ENCODE measurements at regions not wholly inside any gene's neighbourhood (a gene's known extent, or its start where the extent isn't known, plus 50 kb on each side); places are given as distances from the start of the nearest gene placed in this dataset.
"Not testable (repeated sequence)": the region's sequence is repeated elsewhere in the genome, so short reads cannot be mapped to it uniquely, and the experiment has no call there.

- DNase-seq: no peak
These were observed 185.6 kb downstream of the INSC start for GRCh38 chr11:15300341-15300740.

- DNase-seq: no peak
These were observed 192.9 kb downstream of the INSC start for GRCh38 chr11:15307619-15308024.

DNA sequence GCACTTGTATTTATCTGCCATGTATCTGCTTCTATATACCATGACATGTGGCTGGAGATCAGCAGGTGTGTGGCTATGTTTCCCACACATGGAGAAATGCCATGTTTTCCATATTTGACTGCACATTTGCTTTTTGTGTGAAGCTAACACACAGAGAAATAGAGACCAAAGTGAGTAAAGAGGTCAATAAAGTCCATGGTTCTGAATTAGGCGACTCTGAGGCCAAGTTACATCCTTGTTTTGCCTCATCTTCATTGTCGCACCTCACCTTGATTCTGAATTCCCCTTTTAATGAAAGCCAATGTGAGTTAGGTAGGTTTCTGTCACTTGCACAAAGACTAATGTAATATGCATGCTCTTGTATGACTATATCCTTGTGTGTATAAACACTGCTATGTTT is 194.1 kb downstream of the INSC start:
- no peak for DNase-seq

DNA sequence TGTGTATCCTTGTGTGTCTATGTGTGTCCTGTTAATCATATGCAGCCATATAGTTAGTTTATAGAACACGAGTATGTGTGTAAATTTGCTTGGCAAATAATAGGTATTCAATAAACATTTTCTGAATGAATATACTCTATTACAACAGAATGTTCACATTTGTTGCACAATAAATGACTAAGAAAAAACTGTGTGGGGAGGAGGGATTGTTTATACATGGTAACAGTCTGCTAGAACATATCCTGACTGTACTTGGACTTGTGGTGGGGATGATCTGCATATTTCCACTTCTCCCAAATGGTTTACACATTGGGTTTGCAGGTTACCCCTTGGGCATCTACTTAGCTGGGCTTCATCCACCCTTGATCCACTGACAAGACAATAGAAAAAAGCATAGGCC is 194.6 kb downstream of the INSC start:
- DNase-seq: no peak

DNA sequence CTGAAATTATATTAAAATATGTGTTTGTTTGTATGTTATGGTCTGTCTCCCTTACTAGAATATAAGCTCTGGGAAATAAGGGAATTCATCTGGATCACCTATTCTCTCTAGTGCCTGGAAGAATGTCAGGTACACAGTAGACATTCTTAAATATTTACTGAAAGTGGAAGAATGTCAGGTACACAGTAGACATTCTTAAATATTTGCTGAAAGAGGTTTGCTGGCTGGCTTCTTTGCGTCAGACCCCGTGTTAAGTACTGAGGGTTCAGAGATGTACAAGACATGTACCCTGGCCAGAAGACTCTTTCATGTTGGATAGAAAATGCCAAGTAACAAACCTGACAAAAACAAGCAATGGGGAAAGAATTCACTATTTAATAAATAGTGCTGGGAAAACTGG is 199.1 kb downstream of the INSC start:
- DNase-seq: no peak

GRCh38 chr11:15318814-15319213 is 204.1 kb downstream of the INSC start:
- DNase-seq: no peak

- no peak for DNase-seq
These were observed 211.8 kb downstream of the INSC start for GRCh38 chr11:15326520-15326919.

DNA sequence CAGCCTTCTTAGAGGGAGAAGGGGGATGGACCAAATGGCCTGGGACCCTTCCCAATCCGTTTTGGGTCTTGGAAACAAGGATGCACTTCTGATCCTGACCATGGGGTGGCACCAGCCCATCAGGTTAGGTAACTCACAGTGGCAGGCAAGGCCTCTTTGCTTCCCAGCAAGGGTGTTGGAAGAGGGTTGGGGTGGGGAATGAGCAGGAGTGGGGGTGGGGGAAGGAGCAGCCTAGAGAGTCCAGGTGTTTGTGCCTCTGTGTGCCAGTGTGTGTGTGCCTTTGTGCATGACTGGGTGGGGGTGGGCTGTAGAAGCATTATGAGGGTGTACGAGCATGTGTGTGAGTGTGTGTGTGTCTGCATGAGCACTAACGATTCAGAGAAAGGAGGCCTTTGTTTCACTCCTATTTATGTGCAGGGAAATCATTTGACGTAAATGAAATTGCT is 213.1 kb downstream of the INSC start:
- DNase-seq: no peak

DNA sequence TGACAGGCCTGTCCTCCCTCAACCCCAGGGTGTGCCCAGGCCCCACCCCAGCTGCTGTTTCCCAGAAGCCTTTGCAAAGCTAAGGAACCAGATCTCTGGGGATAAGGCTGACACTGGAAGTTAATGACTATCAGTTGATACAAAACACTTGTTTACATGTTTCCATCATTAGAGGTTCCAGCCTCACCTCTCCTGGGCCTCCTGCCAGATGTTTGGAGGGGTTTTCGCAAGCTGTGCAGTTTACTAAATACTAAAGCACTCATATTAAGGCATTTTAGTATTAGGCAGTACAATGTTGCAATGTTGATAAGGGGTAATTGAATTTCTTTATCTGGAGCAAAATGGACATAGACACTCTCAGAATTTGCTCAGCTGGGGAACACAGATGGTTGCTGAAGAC is 218.7 kb downstream of the INSC start:
- no peak for DNase-seq

GRCh38 chr11:15334766-15335165 is 220.0 kb downstream of the INSC start:
- DNase-seq: no peak

- no peak for DNase-seq
These were observed 221.3 kb downstream of the INSC start for GRCh38 chr11:15336021-15336420.

DNA sequence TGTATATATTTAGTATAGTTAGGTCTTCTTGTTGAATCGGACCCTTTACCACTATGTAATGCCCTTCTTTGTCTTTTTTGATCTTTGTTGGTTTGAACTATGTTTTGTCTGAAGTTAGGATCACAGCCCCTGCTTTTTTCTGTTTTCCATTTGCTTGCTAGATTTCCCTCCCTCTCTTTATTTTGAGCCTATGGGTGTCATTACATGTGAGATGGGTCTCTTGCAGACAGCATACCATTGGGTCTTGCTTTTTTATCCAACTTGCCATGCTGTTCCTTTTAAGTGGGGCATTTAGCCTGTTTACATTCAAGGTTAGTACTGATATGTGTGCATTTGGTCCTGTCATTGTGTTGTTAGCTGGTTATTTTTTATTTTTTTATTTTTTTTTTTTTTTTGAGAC is 224.6 kb downstream of the INSC start:
- no peak for DNase-seq

DNA sequence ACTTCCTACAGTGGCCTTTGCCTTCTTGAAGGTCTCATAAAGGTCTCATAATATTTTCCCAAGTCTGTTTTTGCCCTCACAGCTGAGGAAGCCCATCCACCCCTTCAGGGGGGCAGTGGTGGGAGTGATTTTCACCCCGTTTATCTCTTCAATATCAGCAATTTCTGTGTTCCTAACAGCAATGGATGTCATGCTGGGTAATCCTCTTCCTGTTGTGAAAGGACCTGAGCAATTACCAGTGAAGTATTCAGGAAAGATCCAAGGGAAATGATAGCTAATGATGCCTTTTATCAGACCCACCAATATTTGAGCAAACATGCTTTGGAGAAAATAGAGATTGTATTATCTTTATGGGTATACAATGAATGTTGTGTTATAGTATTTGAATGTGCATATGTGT is 226.9 kb downstream of the INSC start:
- no peak for DNase-seq

DNA sequence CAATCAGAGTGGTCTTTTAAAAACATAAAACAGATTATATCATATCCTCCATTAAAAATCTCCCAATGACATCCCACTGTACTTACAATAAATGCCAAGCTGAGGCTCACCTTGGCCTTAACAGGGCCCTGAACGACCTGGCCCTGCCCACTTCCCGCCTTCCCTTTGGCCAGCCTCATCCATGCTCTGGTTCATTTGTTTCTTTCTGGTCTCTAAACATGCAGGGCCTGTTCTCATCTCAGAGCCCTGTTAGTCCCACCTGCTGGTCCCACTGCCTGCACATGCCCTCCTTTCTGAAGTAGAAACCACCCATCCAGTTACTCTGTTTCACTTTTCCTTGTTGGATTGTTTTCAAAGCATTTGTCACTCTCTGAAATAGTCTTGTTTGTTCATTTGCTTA is 227.4 kb downstream of the INSC start:
- no peak for DNase-seq

GRCh38 chr11:15346907-15347306 is 232.2 kb downstream of the INSC start:
- no peak for DNase-seq

GRCh38 chr11:15347969-15348734 is 233.4 kb downstream of the INSC start:
- no peak for DNase-seq

GRCh38 chr11:15349413-15349812 is 234.7 kb downstream of the INSC start:
- DNase-seq: no peak

DNA sequence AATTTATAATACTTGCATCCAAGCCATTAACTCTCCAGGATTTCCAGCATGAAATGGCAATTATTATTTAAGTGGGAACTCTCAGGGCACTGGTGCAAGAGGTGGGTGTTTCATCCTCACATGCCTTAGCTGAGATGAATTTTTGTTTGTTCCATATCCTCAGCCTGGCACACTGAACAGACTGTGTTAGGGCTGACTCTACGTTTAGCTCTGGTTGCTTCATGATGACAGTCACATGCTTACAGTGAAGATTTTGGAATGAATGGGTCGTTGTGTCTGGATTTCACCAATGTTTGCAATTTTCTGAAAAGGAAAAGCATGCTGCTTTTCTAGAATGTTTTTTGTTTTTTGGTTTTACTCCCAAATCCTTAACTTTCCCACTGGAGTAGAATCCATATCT is 246.6 kb downstream of the INSC start:
- DNase-seq: no peak

GRCh38 chr11:15365286-15365685 is 250.6 kb downstream of the INSC start:
- DNase-seq: not testable (repeated sequence)

DNA sequence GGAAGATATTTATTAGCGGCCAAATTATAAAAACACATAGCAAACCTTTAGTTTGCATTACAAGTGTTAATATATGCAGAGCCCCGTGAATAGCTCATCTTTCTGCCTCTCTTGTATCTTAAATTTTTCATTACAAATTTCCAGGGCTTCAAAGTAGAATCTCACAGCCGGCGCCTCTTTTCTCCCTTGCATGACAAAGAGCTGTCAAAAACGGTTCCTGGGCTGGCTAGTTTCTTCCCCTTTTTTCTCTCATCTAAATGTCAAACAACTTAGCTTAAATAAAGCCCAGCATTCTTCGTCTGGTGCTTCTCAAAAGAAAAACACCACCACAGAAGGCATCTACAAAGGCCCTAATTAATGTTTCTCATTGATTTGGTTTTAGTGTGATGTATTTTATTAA is 253.0 kb downstream of the INSC start:
- DNase-seq: no peak

GRCh38 chr11:15370495-15371147 is 255.9 kb downstream of the INSC start:
- no peak for DNase-seq

GRCh38 chr11:15371533-15371932 is 256.8 kb downstream of the INSC start:
- DNase-seq: no peak

DNA sequence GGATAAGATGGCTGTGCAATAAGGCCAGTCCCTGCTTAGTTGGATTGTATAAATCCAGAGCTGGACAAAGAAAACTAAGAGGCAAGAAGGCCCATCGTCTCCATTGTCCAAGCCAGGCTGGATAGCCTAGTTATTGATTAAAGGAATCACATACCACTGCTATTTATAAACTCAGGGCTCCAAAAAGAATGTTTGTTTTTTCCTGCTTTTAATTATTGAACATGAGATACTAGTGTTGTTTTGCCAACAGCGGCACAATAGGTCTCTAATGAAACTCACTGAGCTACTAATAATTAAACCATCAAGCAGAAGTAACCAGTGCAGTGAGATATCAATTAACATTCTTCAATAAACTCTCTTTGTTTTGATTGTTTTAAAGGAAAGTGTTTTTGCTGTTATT is 259.7 kb downstream of the INSC start:
- DNase-seq: no peak

DNA sequence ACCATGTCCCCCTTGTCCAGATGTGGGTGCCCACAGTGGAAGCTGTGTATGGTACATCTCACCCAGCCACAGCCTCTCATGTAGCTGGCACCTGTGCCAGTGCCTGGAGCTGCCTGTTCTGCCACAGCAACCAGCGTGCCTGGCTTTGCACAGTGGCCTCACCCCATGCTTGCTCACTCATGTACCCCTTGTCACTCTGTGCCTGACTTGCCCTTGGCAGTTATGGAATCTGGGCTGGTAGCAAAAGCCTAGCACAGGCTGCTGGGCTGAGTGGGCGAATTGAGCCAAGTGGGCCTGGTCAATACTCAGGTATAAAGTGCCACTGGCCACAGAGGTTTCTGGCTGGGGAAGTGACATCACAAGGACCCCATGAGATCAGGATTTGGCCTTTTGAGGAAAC is 264.2 kb downstream of the INSC start:
- DNase-seq: no peak

GRCh38 chr11:15379483-15379882 is 264.8 kb downstream of the INSC start:
- DNase-seq: no peak

All from T-helper 1 cell (primary cell).